GM12878 (cell line): ENCODE measurements at regions not wholly inside any gene's neighbourhood (a gene's known extent, or its start where the extent isn't known, plus 50 kb on each side); places are given as distances from the start of the nearest gene placed in this dataset.
"Not testable (repeated sequence)": the region's sequence is repeated elsewhere in the genome, so short reads cannot be mapped to it uniquely, and the experiment has no call there.

Experiments
- ATAC-seq: fragments of 200-7000 bp; cut with Tn5 transposase; 3 replicates; pipeline ENCODE4 v1.9.1; 2020; ENCODE audit warnings: mild to moderate bottlenecking, moderate library complexity
- BruUV-seq: library from RNA; stranded (reverse); fragments of 400-500 nt; replicated peaks from 2 replicates; lab custom pipeline; 2021; lab: Mats Ljungman, UMichigan
- CTCF ChIA-PET: fragments of 300-600 bp; sonication (Branson Sonifier 250); formaldehyde crosslinking; extraction: SDS; loops from one replicate; lab custom pipeline; 2021; ENCODE audit warnings: inconsistent platforms; lab: Yijun Ruan, JAX
- POLR2A ChIA-PET: fragments of 350-600 bp; formaldehyde crosslinking; extraction: SDS; loops from one replicate; lab custom pipeline; 2021; ENCODE audit warnings: inconsistent platforms; lab: Charles Lee
- RAD21 ChIA-PET: fragments of 300-600 bp; sonication (Branson Sonifier 250); formaldehyde crosslinking; loops from one replicate; lab custom pipeline; 2023; ENCODE audit warnings: antibody characterized with exemption; ENCODE audit not compliant: unreplicated experiment; lab: Charles Lee
- SMC1A ChIA-PET: fragments of 300-600 bp; sonication (Branson Sonifier 250); formaldehyde crosslinking; loops from one replicate; lab custom pipeline; 2023; ENCODE audit not compliant: unreplicated experiment, uncharacterized antibody; lab: Charles Lee
- DNase-seq: peaks from one replicate; pipeline ENCODE4 v3.0.0-alpha.2; 2011; ENCODE audit warnings: low read depth, low spot score
- FAIRE-seq: peaks from 3 replicates; lab custom pipeline; 2011; peaks lifted over from hg19 to GRCh38; lab: Jason Lieb, UNC
- H2AFZ ChIP-seq: 2 replicates; pipeline ENCODE4 v1.6.0; 2011; ENCODE audit warnings: low read depth, low read length, control low read depth; ENCODE audit not compliant: control insufficient read depth
- H3K27ac ChIP-seq: 2 replicates; pipeline ENCODE4 v1.5.1; 2011; ENCODE audit warnings: control low read depth; ENCODE audit not compliant: control insufficient read depth, insufficient read depth
- H3K27me3 ChIP-seq, 2 experiments: replicated peaks in 1 of 2; 2 replicates each; pipeline versions ENCODE4 v1.6.0 to v1.6.1; 2011; ENCODE audit warnings: low read length in 1 of 2; ENCODE audit not compliant: control insufficient read depth in 2 of 2, insufficient read depth in 2 of 2
- H3K36me3 ChIP-seq, 2 experiments: 2 replicates each; pipeline ENCODE4 v1.5.1; 2011; ENCODE audit warnings: low read length in 1 of 2; ENCODE audit not compliant: control insufficient read depth in 2 of 2, insufficient read depth in 2 of 2
- H3K4me1 ChIP-seq: 2 replicates; pipeline ENCODE4 v1.6.1; 2011; ENCODE audit warnings: mild to moderate bottlenecking, low read length, moderate library complexity, mixed read lengths; ENCODE audit not compliant: control insufficient read depth, insufficient read depth
- H3K4me2 ChIP-seq: 2 replicates; pipeline ENCODE4 v1.6.0; 2011; ENCODE audit warnings: control low read depth; ENCODE audit not compliant: control insufficient read depth, insufficient read depth
- H3K4me3 ChIP-seq: fragments of 200-600 bp; sonication (generic); 2 replicates; pipeline ENCODE4 v1.5.1; 2016
- H3K79me2 ChIP-seq: 2 replicates; pipeline ENCODE4 v1.6.0; 2011; ENCODE audit warnings: low read length; ENCODE audit not compliant: control insufficient read depth, insufficient read depth
- H3K9ac ChIP-seq: 2 replicates; pipeline ENCODE4 v1.8.0; 2011; ENCODE audit warnings: low read length, control low read depth, mixed read lengths; ENCODE audit not compliant: control insufficient read depth, insufficient read depth
- H3K9me3 ChIP-seq: replicated peaks from 3 replicates; pipeline ENCODE4 v1.5.1; 2011; ENCODE audit warnings: mild to moderate bottlenecking, low read length; ENCODE audit not compliant: control insufficient read depth, insufficient read depth
- H4K20me1 ChIP-seq: 2 replicates; pipeline ENCODE4 v1.6.0; 2011; ENCODE audit not compliant: control insufficient read depth, insufficient read depth
- BCL11A ChIP-seq: IDR thresholded peaks from 2 replicates; pipeline ENCODE4 v1.6.1; 2011; ENCODE audit warnings: low read depth, low read length
- BMI1 ChIP-seq: fragments of 450-650 bp; IDR thresholded peaks from 2 replicates; pipeline ENCODE4 v1.6.1; 2016; ENCODE audit warnings: mild to moderate bottlenecking, moderate library complexity, borderline replicate concordance
- CEBPZ ChIP-seq: fragments of 150-350 bp; IDR thresholded peaks from 2 replicates; pipeline ENCODE4 v1.6.1; 2016; ENCODE audit warnings: low read depth, low read length
- FOS ChIP-seq: IDR thresholded peaks from 3 replicates; pipeline ENCODE4 v1.6.1; 2011; ENCODE audit warnings: borderline replicate concordance; ENCODE audit not compliant: insufficient read length; ENCODE audit errors: extremely low read depth
- HCFC1 ChIP-seq: fragments of 150-350 bp; IDR thresholded peaks from 2 replicates; pipeline ENCODE4 v1.6.1; 2014; ENCODE audit warnings: low read length
- JUND ChIP-seq: IDR thresholded peaks from 2 replicates; pipeline ENCODE4 v1.6.1; 2012; ENCODE audit warnings: low read depth, mild to moderate bottlenecking, low read length, improper control_type of control experiment, moderate library complexity
- MTA3 ChIP-seq: IDR thresholded peaks from 2 replicates; pipeline ENCODE4 v1.6.1; 2012; ENCODE audit warnings: low read length, inconsistent platforms, borderline replicate concordance
- MYC ChIP-seq: IDR thresholded peaks from 2 replicates; pipeline ENCODE4 v1.6.1; 2011; ENCODE audit warnings: mild to moderate bottlenecking, low read length, moderate library complexity, inconsistent platforms; ENCODE audit not compliant: insufficient read depth, insufficient replicate concordance, insufficient read length, severe bottlenecking
- NFIC ChIP-seq: IDR thresholded peaks from 2 replicates; pipeline ENCODE4 v1.6.1; 2012; ENCODE audit warnings: low read depth, mild to moderate bottlenecking, inconsistent platforms, low read length, moderate library complexity
- NR2C1 ChIP-seq: fragments of 450-650 bp; IDR thresholded peaks from 2 replicates; pipeline ENCODE4 v1.6.1; 2017; ENCODE audit warnings: antibody characterized with exemption, mild to moderate bottlenecking, moderate library complexity
- ZNF384 ChIP-seq: IDR thresholded peaks from 2 replicates; pipeline ENCODE4 v1.6.1; 2012; ENCODE audit warnings: low read depth, mild to moderate bottlenecking, low read length, improper control_type of control experiment, borderline replicate concordance
- ZSCAN29 ChIP-seq: fragments of 450-650 bp; IDR thresholded peaks from 2 replicates; pipeline ENCODE4 v1.6.1; 2017; ENCODE audit warnings: mild to moderate bottlenecking, moderate library complexity
- WGBS: methylation state at CpG from one replicate; pipeline ENCODE4 v1.1.6; 2016; ENCODE audit warnings: low lambda C conversion rate; ENCODE audit not compliant: insufficient replicate concordance, insufficient coverage; ENCODE audit errors: missing lambda C conversion rate; 5-methylcytosine and 5-hydroxymethylcytosine counted together
- in situ Hi-C: fragments of 300-500 bp; cut with MboI; formaldehyde crosslinking; loops from 9 replicates; pipeline ENCODE4 v1.14.3; 2018; ENCODE audit warnings: mixed read lengths
- intact Hi-C: fragments of 100-400 bp; cut with micrococcal nuclease; formaldehyde crosslinking; loops from one replicate; pipeline ENCODE4 v1.14.2; 2022; ENCODE audit not compliant: unreplicated experiment
- TF ChIP-seq, protein P1 (sequence below): fragments of 450-650 bp; formaldehyde crosslinking; IDR thresholded peaks from 2 replicates; pipeline ENCODE4 v1.5.0; 2022; ENCODE audit warnings: mild to moderate bottlenecking, missing genetic modification characterization

DNA sequence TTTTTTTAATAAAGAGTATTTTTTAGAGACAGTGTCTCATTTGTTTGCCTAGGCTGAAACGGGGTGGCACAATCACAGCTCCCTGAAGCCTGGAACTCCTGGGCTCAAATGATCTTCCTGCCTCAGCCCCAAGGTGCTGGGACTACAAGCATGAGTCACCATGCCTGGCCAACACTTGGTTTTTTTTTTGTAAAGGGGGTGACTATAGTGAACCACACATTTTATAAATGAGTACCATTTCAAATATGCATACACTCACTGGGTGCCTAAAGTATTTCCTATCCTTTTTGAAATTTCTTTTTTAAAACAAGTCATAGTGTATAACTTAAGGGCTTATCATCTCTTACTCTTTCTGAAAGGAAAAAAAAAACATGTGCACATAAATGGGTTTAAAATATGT lies 325.2 kb upstream of the MEIS2 start:
- DNase-seq: no peak
- TF ChIP-seq HCFC1: no peak
- no peak for TF ChIP-seq NFIC
- TF ChIP-seq CEBPZ: no peak
- TF ChIP-seq ZNF384: no peak
- TF ChIP-seq, protein P1, sequence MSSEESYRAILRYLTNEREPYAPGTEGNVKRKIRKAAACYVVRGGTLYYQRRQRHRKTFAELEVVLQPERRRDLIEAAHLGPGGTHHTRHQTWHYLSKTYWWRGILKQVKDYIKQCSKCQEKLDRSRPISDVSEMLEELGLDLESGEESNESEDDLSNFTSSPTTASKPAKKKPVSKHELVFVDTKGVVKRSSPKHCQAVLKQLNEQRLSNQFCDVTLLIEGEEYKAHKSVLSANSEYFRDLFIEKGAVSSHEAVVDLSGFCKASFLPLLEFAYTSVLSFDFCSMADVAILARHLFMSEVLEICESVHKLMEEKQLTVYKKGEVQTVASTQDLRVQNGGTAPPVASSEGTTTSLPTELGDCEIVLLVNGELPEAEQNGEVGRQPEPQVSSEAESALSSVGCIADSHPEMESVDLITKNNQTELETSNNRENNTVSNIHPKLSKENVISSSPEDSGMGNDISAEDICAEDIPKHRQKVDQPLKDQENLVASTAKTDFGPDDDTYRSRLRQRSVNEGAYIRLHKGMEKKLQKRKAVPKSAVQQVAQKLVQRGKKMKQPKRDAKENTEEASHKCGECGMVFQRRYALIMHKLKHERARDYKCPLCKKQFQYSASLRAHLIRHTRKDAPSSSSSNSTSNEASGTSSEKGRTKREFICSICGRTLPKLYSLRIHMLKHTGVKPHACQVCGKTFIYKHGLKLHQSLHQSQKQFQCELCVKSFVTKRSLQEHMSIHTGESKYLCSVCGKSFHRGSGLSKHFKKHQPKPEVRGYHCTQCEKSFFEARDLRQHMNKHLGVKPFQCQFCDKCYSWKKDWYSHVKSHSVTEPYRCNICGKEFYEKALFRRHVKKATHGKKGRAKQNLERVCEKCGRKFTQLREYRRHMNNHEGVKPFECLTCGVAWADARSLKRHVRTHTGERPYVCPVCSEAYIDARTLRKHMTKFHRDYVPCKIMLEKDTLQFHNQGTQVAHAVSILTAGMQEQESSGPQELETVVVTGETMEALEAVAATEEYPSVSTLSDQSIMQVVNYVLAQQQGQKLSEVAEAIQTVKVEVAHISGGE (CRISPR knock-in tag): no peak
- TF ChIP-seq JUND: no peak
- TF ChIP-seq MTA3: no peak
- no peak for TF ChIP-seq ZSCAN29
- no peak for TF ChIP-seq NR2C1
- no peak for TF ChIP-seq BMI1
- TF ChIP-seq FOS: no peak
- TF ChIP-seq MYC: no peak
- no peak for TF ChIP-seq BCL11A
- Histone ChIP-seq H3K27me3 (no peaks in the 10 kb centered on the region), H3K27ac (no peak overlapping the region), H3K4me1 (no peaks in the 10 kb centered on the region), H3K9me3 (no peaks in the 10 kb centered on the region; the same call in 2 of the 3 replicates), H3K79me2 (no peaks in the 10 kb centered on the region), H3K9ac (no peak overlapping the region), H2AFZ (no peak overlapping the region), H4K20me1 (no peaks in the 10 kb centered on the region), H3K4me3 (no peak overlapping the region), H3K4me2 (no peak overlapping the region), H3K36me3 (no peaks in the 10 kb centered on the region)
- no peak for FAIRE-seq
- intact Hi-C loops: no loop called here
- CTCF ChIA-PET: no interaction called here
- RAD21 ChIA-PET: no interaction called here
- ATAC-seq: no peak
- 0% methylated on average over 1 of the region's 1 CpG for WGBS
- POLR2A ChIA-PET: no interaction called here
- no TSS peak for BruUV-seq
- SMC1A ChIA-PET: no interaction called here
- in situ Hi-C loops: no loop called here

DNA sequence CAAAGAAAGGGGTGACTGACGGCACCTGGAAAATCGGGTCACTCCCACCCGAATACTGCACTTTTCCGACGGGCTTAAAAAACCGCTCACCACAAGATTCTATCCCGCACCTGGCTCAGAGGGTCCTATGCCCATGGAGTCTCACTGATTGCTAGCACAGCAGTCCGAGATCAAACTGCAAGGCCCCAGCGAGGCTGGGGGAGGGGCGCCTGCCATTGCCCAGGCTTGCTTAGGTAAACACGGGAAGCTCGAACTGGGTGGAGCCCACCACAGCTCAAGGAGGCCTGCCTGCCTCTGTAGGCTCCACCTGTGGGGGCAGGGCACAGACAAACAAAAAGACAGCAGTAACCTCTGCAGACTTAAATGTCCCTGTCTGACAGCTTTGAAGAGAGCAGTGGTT lies 327.0 kb upstream of the MEIS2 start:
- ATAC-seq, BruUV-seq, RAD21 ChIA-PET: not testable (repeated sequence)

More for the DNA sequence above, 327.0 kb upstream of the MEIS2 start:
- H3K79me2 ChIP-seq, H2AFZ ChIP-seq, H3K4me2 ChIP-seq, H3K27me3 ChIP-seq, H3K4me3 ChIP-seq, intact Hi-C loops, H3K9me3 ChIP-seq, FAIRE-seq, H3K9ac ChIP-seq, CTCF ChIA-PET, DNase-seq, H3K27ac ChIP-seq, H4K20me1 ChIP-seq, POLR2A ChIA-PET, in situ Hi-C loops, H3K36me3 ChIP-seq, H3K4me1 ChIP-seq, SMC1A ChIA-PET: not testable (repeated sequence)
- WGBS: 51% methylated on average over 12 of the region's 12 CpGs
